DND-41 (cell line): ENCODE measurements at regions not wholly inside any gene's neighbourhood (a gene's known extent, or its start where the extent isn't known, plus 50 kb on each side); places are given as distances from the start of the nearest gene placed in this dataset.

Source experiments
- ATAC-seq: fragments of 200-7000 bp; cut with Tn5 transposase; 3 replicates; pipeline ENCODE4 v1.9.1; 2021; ENCODE audit warnings: low read depth; ENCODE audit not compliant: insufficient read depth
- DNase-seq: peaks from one replicate; pipeline ENCODE4 v3.0.0-alpha.2; 2020
- H2AFZ ChIP-seq: 2 replicates; pipeline ENCODE4 v1.6.0; 2012; ENCODE audit warnings: low read depth, low read length
- H3K27ac ChIP-seq: 2 replicates; pipeline ENCODE4 v1.5.1; 2012; ENCODE audit warnings: low read length, inconsistent platforms
- H3K27me3 ChIP-seq: fragments of 200-600 bp; sonication (generic); 2 replicates; pipeline ENCODE4 v1.6.0; 2012; ENCODE audit warnings: low read length, mild to moderate bottlenecking, inconsistent platforms; ENCODE audit not compliant: insufficient read depth, poor library complexity
- H3K36me3 ChIP-seq: 2 replicates; pipeline ENCODE4 v1.5.1; 2012; ENCODE audit warnings: low read length, inconsistent platforms; ENCODE audit not compliant: insufficient read depth
- H3K4me1 ChIP-seq: 2 replicates; pipeline ENCODE4 v1.5.1; 2012; ENCODE audit warnings: mild to moderate bottlenecking, low read length; ENCODE audit not compliant: insufficient read depth
- H3K4me2 ChIP-seq: 2 replicates; pipeline ENCODE4 v1.6.0; 2012; ENCODE audit warnings: mild to moderate bottlenecking, moderate library complexity, low read length, inconsistent platforms; ENCODE audit not compliant: insufficient read depth
- H3K4me3 ChIP-seq, 2 experiments: fragments of 200-600 bp in 1 of 2; shearing (Covaris generic) in 1 of 2; 2 replicates each; pipeline ENCODE4 v1.5.1; 2012 to 2016; ENCODE audit warnings: inconsistent platforms in 2 of 2, low read length in 2 of 2, mild to moderate bottlenecking in 2 of 2, low read depth in 1 of 2, moderate library complexity in 1 of 2
- H3K79me2 ChIP-seq: 2 replicates; pipeline ENCODE4 v1.6.0; 2012; ENCODE audit warnings: low read length, inconsistent platforms; ENCODE audit not compliant: insufficient read depth
- H3K9ac ChIP-seq: 2 replicates; pipeline ENCODE4 v1.6.0; 2012; ENCODE audit warnings: low read depth, mild to moderate bottlenecking, inconsistent platforms, low read length, moderate library complexity
- H3K9me3 ChIP-seq: 2 replicates; pipeline ENCODE4 v1.5.1; 2012; ENCODE audit warnings: low read length, moderate library complexity, mild to moderate bottlenecking, inconsistent platforms; ENCODE audit not compliant: insufficient read depth, severe bottlenecking
- H4K20me1 ChIP-seq: 2 replicates; pipeline ENCODE4 v1.6.0; 2012; ENCODE audit warnings: low read length; ENCODE audit not compliant: insufficient read depth
- EZH2 ChIP-seq: IDR thresholded peaks from 3 replicates; pipeline ENCODE4 v1.6.1; 2012; ENCODE audit warnings: borderline replicate concordance, low read depth, mild to moderate bottlenecking, moderate library complexity, low read length, inconsistent platforms; ENCODE audit not compliant: severe bottlenecking
- TF ChIP-seq, protein P1 (sequence below): IDR thresholded peaks from 2 replicates; pipeline ENCODE4 v1.5.1; 2012; ENCODE audit warnings: borderline replicate concordance, low read length, moderate library complexity, mild to moderate bottlenecking; ENCODE audit not compliant: poor library complexity, severe bottlenecking; ENCODE audit errors: extremely low read depth

DNA sequence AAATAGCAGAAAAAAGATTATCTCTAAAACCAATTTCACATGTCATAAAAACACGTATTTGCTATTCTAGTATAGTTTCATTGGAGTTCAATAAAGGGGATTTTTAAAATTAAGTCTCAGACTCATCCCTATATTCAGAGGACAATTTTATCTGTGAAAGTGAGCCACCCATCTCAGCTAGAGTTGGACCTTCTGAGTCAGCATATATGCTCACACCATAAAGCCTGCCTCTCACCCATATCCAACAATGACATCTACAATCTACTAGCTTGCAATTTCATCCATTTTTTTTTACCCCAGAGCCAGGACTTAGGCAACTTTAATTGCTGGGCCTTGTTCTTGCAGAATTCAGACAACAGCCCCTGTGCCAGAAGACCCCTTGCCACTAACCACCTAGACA, 165.3 kb upstream of the DYNLRB2 start:
- Histone ChIP-seq H3K27ac (no peak overlapping the region), H3K36me3 (no peaks in the 10 kb centered on the region), H3K79me2 (no peaks in the 10 kb centered on the region), H3K4me3 (no peak overlapping the region), H3K9me3 (no peaks in the 10 kb centered on the region), H3K4me2 (no peak overlapping the region), H3K27me3 (no peaks in the 10 kb centered on the region), H3K9ac (no peak overlapping the region), H4K20me1 (no peaks in the 10 kb centered on the region), H2AFZ (no peak overlapping the region), H3K4me1 (no peaks in the 10 kb centered on the region)
- TF ChIP-seq, protein P1, sequence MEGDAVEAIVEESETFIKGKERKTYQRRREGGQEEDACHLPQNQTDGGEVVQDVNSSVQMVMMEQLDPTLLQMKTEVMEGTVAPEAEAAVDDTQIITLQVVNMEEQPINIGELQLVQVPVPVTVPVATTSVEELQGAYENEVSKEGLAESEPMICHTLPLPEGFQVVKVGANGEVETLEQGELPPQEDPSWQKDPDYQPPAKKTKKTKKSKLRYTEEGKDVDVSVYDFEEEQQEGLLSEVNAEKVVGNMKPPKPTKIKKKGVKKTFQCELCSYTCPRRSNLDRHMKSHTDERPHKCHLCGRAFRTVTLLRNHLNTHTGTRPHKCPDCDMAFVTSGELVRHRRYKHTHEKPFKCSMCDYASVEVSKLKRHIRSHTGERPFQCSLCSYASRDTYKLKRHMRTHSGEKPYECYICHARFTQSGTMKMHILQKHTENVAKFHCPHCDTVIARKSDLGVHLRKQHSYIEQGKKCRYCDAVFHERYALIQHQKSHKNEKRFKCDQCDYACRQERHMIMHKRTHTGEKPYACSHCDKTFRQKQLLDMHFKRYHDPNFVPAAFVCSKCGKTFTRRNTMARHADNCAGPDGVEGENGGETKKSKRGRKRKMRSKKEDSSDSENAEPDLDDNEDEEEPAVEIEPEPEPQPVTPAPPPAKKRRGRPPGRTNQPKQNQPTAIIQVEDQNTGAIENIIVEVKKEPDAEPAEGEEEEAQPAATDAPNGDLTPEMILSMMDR, result no peak
- no peak for TF ChIP-seq EZH2
- DNase-seq, result no peak
- ATAC-seq, result no peak

DNA sequence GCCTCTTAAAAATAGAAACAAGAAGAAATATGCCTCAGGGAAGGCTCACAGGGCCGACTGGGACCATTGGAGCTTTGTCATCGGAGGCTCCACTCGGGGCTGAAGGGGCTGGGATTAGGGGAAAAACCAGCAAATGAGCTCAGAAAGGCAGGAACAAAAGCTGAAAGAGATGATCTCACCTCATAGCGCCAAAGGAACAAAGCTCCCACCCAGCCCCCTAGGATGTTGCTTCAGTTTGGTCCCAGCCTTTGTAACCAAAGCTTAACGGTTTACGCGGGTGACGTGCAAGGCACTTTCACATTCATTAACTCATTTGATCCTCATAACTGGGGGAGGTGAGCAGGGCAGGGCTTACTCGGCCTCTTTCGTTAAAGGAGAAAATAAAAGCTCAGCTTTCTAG, 168.5 kb upstream of the DYNLRB2 start:
- H2AFZ ChIP-seq, result no peak overlapping the region
- TF ChIP-seq EZH2, result no peak
- TF ChIP-seq, protein P1, result no peak
- no peaks in the 10 kb centered on the region for H4K20me1 ChIP-seq
- no peak overlapping the region for H3K4me3 ChIP-seq
- no peaks in the 10 kb centered on the region for H3K36me3 ChIP-seq
- H3K27me3 ChIP-seq, result no peaks in the 10 kb centered on the region
- H3K4me1 ChIP-seq, result no peaks in the 10 kb centered on the region
- H3K9me3 ChIP-seq, result no peaks in the 10 kb centered on the region
- ATAC-seq, result no peak
- no peak for DNase-seq
- no peaks in the 10 kb centered on the region for H3K79me2 ChIP-seq
- no peak overlapping the region for H3K27ac ChIP-seq
- H3K4me2 ChIP-seq, result no peak overlapping the region
- H3K9ac ChIP-seq, result no peak overlapping the region

DNA sequence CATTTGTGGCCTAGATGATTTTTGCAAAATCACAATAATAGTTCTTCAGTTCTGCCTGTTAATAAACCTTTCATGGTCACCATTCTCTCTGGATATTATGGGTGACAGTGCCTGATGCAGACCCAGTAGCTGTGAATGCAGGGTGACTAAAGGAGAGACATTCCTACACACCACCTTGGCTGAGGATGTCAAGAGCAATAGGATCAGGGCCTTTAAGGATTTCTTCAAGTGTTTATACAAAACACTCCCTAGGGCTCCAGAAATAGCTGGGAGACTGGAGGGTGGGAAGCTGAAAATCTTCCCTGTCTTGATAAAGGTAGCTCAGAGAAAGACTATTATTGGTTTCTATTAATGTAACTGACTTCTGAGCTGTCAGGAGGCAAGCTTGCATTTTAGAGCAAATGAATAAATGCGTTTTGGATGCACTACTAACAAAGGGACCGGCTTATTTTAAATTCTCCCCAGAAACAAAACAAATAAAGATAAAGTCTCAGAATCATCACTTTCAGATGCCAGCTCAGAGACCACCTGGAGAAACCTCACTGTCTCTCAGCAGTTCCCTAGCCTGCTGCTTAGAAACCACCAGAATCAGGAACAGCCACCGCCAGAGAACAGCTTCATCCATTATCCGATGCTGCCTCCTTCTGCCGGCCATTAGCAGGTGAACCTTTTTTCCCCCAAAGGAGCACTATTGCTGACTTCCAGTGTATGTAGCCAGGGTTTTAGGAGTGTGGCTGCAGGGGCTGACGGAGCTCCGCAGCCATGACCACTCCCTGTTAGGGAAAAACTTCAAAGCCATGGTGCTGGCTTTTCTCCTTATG, 171.4 kb upstream of the DYNLRB2 start:
- DNase-seq (no peak), ATAC-seq (no peak)
- no peak for TF ChIP-seq EZH2
- TF ChIP-seq, protein P1, result peak; percentile 53

More for the DNA sequence above, 171.4 kb upstream of the DYNLRB2 start:
- Histone ChIP-seq H3K79me2 (no peaks in the 10 kb centered on the region), H3K4me3 (no peak overlapping the region), H3K27me3 (no peaks in the 10 kb centered on the region), H2AFZ (no peak overlapping the region), H3K4me2 (no peak overlapping the region), H3K9ac (no peak overlapping the region), H3K27ac (no peak overlapping the region), H3K9me3 (no peaks in the 10 kb centered on the region), H3K36me3 (no peaks in the 10 kb centered on the region), H4K20me1 (no peaks in the 10 kb centered on the region), H3K4me1 (no peaks in the 10 kb centered on the region)
